GM12878 (cell line): ENCODE measurements at regions not wholly inside any gene's neighbourhood (a gene's known extent, or its start where the extent isn't known, plus 50 kb on each side); places are given as distances from the start of the nearest gene placed in this dataset.

Experiments used
- ATAC-seq: fragments of 200-7000 bp; cut with Tn5 transposase; 3 replicates; pipeline ENCODE4 v1.9.1; 2020; ENCODE audit warnings: mild to moderate bottlenecking, moderate library complexity
- BruUV-seq: library from RNA; stranded (reverse); fragments of 400-500 nt; replicated peaks from 2 replicates; lab custom pipeline; 2021; lab: Mats Ljungman, UMichigan
- CTCF ChIA-PET: fragments of 300-600 bp; sonication (Branson Sonifier 250); formaldehyde crosslinking; extraction: SDS; loops from one replicate; lab custom pipeline; 2021; ENCODE audit warnings: inconsistent platforms; lab: Yijun Ruan, JAX
- POLR2A ChIA-PET: fragments of 350-600 bp; formaldehyde crosslinking; extraction: SDS; loops from one replicate; lab custom pipeline; 2021; ENCODE audit warnings: inconsistent platforms; lab: Charles Lee
- RAD21 ChIA-PET: fragments of 300-600 bp; sonication (Branson Sonifier 250); formaldehyde crosslinking; loops from one replicate; lab custom pipeline; 2023; ENCODE audit warnings: antibody characterized with exemption; ENCODE audit not compliant: unreplicated experiment; lab: Charles Lee
- SMC1A ChIA-PET: fragments of 300-600 bp; sonication (Branson Sonifier 250); formaldehyde crosslinking; loops from one replicate; lab custom pipeline; 2023; ENCODE audit not compliant: unreplicated experiment, uncharacterized antibody; lab: Charles Lee
- DNase-seq: peaks from one replicate; pipeline ENCODE4 v3.0.0-alpha.2; 2011; ENCODE audit warnings: low read depth, low spot score
- FAIRE-seq: peaks from 3 replicates; lab custom pipeline; 2011; peaks lifted over from hg19 to GRCh38; lab: Jason Lieb, UNC
- H2AFZ ChIP-seq: 2 replicates; pipeline ENCODE4 v1.6.0; 2011; ENCODE audit warnings: low read depth, low read length, control low read depth; ENCODE audit not compliant: control insufficient read depth
- H3K27ac ChIP-seq: 2 replicates; pipeline ENCODE4 v1.5.1; 2011; ENCODE audit warnings: control low read depth; ENCODE audit not compliant: control insufficient read depth, insufficient read depth
- H3K27me3 ChIP-seq, 2 experiments: replicated peaks in 1 of 2; 2 replicates each; pipeline versions ENCODE4 v1.6.0 to v1.6.1; 2011; ENCODE audit warnings: low read length in 1 of 2; ENCODE audit not compliant: control insufficient read depth in 2 of 2, insufficient read depth in 2 of 2
- H3K36me3 ChIP-seq, 2 experiments: 2 replicates each; pipeline ENCODE4 v1.5.1; 2011; ENCODE audit warnings: low read length in 1 of 2; ENCODE audit not compliant: control insufficient read depth in 2 of 2, insufficient read depth in 2 of 2
- H3K4me1 ChIP-seq: 2 replicates; pipeline ENCODE4 v1.6.1; 2011; ENCODE audit warnings: mild to moderate bottlenecking, low read length, moderate library complexity, mixed read lengths; ENCODE audit not compliant: control insufficient read depth, insufficient read depth
- H3K4me2 ChIP-seq: 2 replicates; pipeline ENCODE4 v1.6.0; 2011; ENCODE audit warnings: control low read depth; ENCODE audit not compliant: control insufficient read depth, insufficient read depth
- H3K4me3 ChIP-seq: fragments of 200-600 bp; sonication (generic); 2 replicates; pipeline ENCODE4 v1.5.1; 2016
- H3K79me2 ChIP-seq: 2 replicates; pipeline ENCODE4 v1.6.0; 2011; ENCODE audit warnings: low read length; ENCODE audit not compliant: control insufficient read depth, insufficient read depth
- H3K9ac ChIP-seq: 2 replicates; pipeline ENCODE4 v1.8.0; 2011; ENCODE audit warnings: low read length, control low read depth, mixed read lengths; ENCODE audit not compliant: control insufficient read depth, insufficient read depth
- H3K9me3 ChIP-seq: replicated peaks from 3 replicates; pipeline ENCODE4 v1.5.1; 2011; ENCODE audit warnings: mild to moderate bottlenecking, low read length; ENCODE audit not compliant: control insufficient read depth, insufficient read depth
- H4K20me1 ChIP-seq: 2 replicates; pipeline ENCODE4 v1.6.0; 2011; ENCODE audit not compliant: control insufficient read depth, insufficient read depth
- CHD1 ChIP-seq: IDR thresholded peaks from 2 replicates; pipeline ENCODE4 v1.6.1; 2012; ENCODE audit warnings: low read depth, low read length, improper control_type of control experiment
- CHD2 ChIP-seq: IDR thresholded peaks from 2 replicates; pipeline ENCODE4 v1.6.1; 2011; ENCODE audit warnings: low read depth, low read length, improper control_type of control experiment, borderline replicate concordance
- CTCF ChIP-seq, 3 experiments: IDR thresholded peaks in 2 of 3; conservative IDR thresholded peaks in 1 of 3; 2 replicates each; pipeline ENCODE4 v1.5.1; 2011; ENCODE audit warnings: low read depth in 3 of 3, low read length in 3 of 3, mild to moderate bottlenecking in 3 of 3, control low read depth in 2 of 3, moderate library complexity in 2 of 3, inconsistent platforms in 1 of 3, mixed read lengths in 1 of 3; ENCODE audit not compliant: control insufficient read depth in 2 of 3, insufficient read depth in 1 of 3; ENCODE audit errors: extremely low read depth in 1 of 3
- FOXK2 ChIP-seq: fragments of 450-650 bp; IDR thresholded peaks from 2 replicates; pipeline ENCODE4 v1.6.1; 2017; ENCODE audit warnings: mild to moderate bottlenecking, moderate library complexity
- GABPA ChIP-seq: IDR thresholded peaks from 2 replicates; pipeline ENCODE4 v1.6.1; 2014; ENCODE audit warnings: antibody characterized with exemption, low read depth, mild to moderate bottlenecking, inconsistent platforms
- HCFC1 ChIP-seq: fragments of 150-350 bp; IDR thresholded peaks from 2 replicates; pipeline ENCODE4 v1.6.1; 2014; ENCODE audit warnings: low read length
- NKRF ChIP-seq: fragments of 450-650 bp; conservative IDR thresholded peaks from 2 replicates; pipeline ENCODE4 v1.6.1; 2017; ENCODE audit warnings: mild to moderate bottlenecking, moderate library complexity
- RFX5 ChIP-seq: IDR thresholded peaks from 2 replicates; pipeline ENCODE4 v1.6.1; 2011; ENCODE audit warnings: low read depth, low read length, improper control_type of control experiment
- RUNX3 ChIP-seq: IDR thresholded peaks from 2 replicates; pipeline ENCODE4 v1.6.1; 2012; ENCODE audit warnings: low read length, inconsistent platforms
- SMAD1 ChIP-seq: fragments of 450-650 bp; IDR thresholded peaks from 2 replicates; pipeline ENCODE4 v1.6.1; 2018; ENCODE audit warnings: mild to moderate bottlenecking, low read depth; ENCODE audit not compliant: partially characterized antibody
- SMAD5 ChIP-seq: IDR thresholded peaks from 2 replicates; pipeline ENCODE4 v1.6.1; 2016; ENCODE audit warnings: antibody characterized with exemption, low read depth
- TAF1 ChIP-seq: IDR thresholded peaks from 2 replicates; pipeline ENCODE4 v1.6.1; 2011; ENCODE audit warnings: mild to moderate bottlenecking, low read depth, low read length, borderline replicate concordance
- TCF12 ChIP-seq: IDR thresholded peaks from 2 replicates; pipeline ENCODE4 v1.6.1; 2011; ENCODE audit warnings: low read depth, mild to moderate bottlenecking, low read length
- TCF3 ChIP-seq: IDR thresholded peaks from 2 replicates; pipeline ENCODE4 v1.6.1; 2012; ENCODE audit warnings: low read depth, mild to moderate bottlenecking, low read length, borderline replicate concordance; ENCODE audit not compliant: insufficient read depth
- WGBS: methylation state at CpG from one replicate; pipeline ENCODE4 v1.1.6; 2016; ENCODE audit warnings: low lambda C conversion rate; ENCODE audit not compliant: insufficient replicate concordance, insufficient coverage; ENCODE audit errors: missing lambda C conversion rate; 5-methylcytosine and 5-hydroxymethylcytosine counted together
- in situ Hi-C: fragments of 300-500 bp; cut with MboI; formaldehyde crosslinking; loops from 9 replicates; pipeline ENCODE4 v1.14.3; 2018; ENCODE audit warnings: mixed read lengths
- intact Hi-C: fragments of 100-400 bp; cut with micrococcal nuclease; formaldehyde crosslinking; loops from one replicate; pipeline ENCODE4 v1.14.2; 2022; ENCODE audit not compliant: unreplicated experiment
- TF ChIP-seq, protein P1 (sequence below): fragments of 450-650 bp; IDR thresholded peaks from 2 replicates; pipeline ENCODE4 v1.6.1; 2017; ENCODE audit warnings: mild to moderate bottlenecking, low read depth, inconsistent platforms; ENCODE audit not compliant: poor library complexity, severe bottlenecking

DNA sequence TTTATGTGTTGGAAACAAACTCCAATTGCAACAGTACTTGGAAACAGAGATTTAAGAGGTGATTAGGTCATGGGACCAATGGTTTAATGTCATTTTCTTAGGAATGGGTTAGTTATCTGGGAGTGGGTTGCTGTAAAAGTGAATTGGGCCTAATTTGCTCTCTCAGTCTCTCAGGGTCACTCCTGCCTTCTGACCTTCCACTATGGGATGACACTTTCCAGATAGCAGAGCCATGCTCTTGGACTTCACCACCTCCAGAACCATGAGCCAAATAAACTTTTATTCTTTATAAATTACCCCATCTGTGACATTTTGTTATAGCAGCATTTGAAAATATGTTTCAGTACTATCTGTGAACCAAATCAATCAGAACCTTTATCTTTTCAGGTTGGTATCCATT lies 1509.1 kb downstream of the REEP3 start (continued):
- TF ChIP-seq NKRF = no peak
- no peak for TF ChIP-seq HCFC1

DNA sequence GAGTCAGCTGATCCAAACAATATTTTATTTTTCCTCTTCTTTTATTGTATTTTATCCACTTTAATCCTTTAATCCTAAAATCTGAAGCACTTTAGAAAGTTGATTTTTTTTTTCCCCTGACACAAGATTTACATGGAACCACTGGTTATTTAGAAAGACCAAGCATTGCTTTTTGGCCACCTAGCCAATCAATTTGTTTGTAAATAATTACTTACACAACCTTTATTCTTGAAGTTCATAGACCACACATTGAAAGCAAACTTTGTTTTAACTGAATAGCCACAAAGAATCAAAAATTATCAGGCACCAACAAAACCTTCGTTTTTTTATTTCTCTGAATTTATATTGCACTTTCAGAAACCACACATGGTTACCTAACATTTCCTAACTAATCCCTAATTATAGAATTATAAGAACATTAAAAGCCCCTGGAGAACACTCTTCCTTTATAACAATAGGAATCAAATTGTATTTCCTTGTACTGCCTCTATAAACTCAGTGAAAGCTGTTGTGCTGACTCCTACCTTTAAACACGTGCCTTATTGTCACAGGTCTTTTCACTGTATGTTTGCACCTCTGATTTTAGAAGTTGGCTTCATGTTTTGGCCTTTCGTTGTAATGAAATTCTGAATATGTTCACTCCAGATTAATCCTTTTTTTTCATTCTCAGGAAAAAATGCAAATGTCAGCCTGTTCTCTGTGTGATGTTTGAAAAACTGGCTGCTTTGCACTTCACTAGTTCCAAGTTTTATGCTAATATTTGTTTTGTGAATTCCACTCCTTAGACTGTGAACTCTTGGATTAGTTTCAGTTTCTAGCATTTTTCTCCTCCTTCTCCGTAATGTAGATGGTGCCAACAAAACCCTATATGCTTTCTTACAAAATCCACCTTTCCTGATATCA lies 1511.9 kb downstream of the REEP3 start:
- ATAC-seq (no peak), FAIRE-seq (no peak), DNase-seq (no peak)
- intact Hi-C loops = no loop called here
- Histone ChIP-seq H3K27me3 (no peaks in the 10 kb centered on the region), H3K4me2 (no peak overlapping the region), H3K9me3 (no peaks in the 10 kb centered on the region; the same call in 2 of the 3 replicates), H2AFZ (no peak overlapping the region), H3K4me3 (no peak overlapping the region), H3K79me2 (no peaks in the 10 kb centered on the region), H3K9ac (no peak overlapping the region), H4K20me1 (no peaks in the 10 kb centered on the region), H3K27ac (no peak overlapping the region), H3K4me1 (no peaks in the 10 kb centered on the region), H3K36me3 (no peaks in the 10 kb centered on the region)
- in situ Hi-C loops = no loop called here
- ChIA-PET POLR2A (no interaction called here), SMC1A (no interaction called here), CTCF (no interaction called here), RAD21 (no interaction called here)
- TF ChIP-seq RFX5 (no peak), FOXK2 (no peak), TCF12 (no peak), SMAD1 (no peak), CTCF (IDR thresholded peaks at IDR 0.05 in 2 of 3, conservative IDR thresholded peaks at IDR 0.05 in 1 of 3; ENCODE audit: control insufficient read depth in 2 of 3, extremely low read depth in 1 of 3, insufficient read depth in 1 of 3, low read depth in 3 of 3, low read length in 3 of 3) (no peak), SMAD5 (no peak), CHD1 (no peak), RUNX3 (no peak), GABPA (no peak), CHD2 (no peak), TCF3 (no peak), TAF1 (no peak)
- TF ChIP-seq, protein P1, sequence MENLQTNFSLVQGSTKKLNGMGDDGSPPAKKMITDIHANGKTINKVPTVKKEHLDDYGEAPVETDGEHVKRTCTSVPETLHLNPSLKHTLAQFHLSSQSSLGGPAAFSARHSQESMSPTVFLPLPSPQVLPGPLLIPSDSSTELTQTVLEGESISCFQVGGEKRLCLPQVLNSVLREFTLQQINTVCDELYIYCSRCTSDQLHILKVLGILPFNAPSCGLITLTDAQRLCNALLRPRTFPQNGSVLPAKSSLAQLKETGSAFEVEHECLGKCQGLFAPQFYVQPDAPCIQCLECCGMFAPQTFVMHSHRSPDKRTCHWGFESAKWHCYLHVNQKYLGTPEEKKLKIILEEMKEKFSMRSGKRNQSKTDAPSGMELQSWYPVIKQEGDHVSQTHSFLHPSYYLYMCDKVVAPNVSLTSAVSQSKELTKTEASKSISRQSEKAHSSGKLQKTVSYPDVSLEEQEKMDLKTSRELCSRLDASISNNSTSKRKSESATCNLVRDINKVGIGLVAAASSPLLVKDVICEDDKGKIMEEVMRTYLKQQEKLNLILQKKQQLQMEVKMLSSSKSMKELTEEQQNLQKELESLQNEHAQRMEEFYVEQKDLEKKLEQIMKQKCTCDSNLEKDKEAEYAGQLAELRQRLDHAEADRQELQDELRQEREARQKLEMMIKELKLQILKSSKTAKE = no peak
- 5% methylated on average over 4 of the region's 4 CpGs for WGBS
- no TSS peak for BruUV-seq
